ENCODE measurements at regions not wholly inside any gene's neighbourhood (a gene's known extent, or its start where the extent isn't known, plus 50 kb on each side); places are given as distances from the start of the nearest gene placed in this dataset.

GRCh38 chr6:170232186-170233002 lies 58.5 kb downstream of the DLL1 start:
- no peak for DNase-seq (ENCODE audit: extremely low read depth, low read depth, low spot score)

- DNase-seq (ENCODE audit: extremely low read depth, low read depth, low spot score) = no peak
Measured at GRCh38 chr6:170231293-170232185, 59.3 kb downstream of the DLL1 start.

GRCh38 chr6:170230520-170231292 lies 60.2 kb downstream of the DLL1 start:
- no peak for DNase-seq (ENCODE audit: extremely low read depth, low read depth, low spot score)

- no peak for DNase-seq (ENCODE audit: extremely low read depth, low read depth, low spot score)
Measured at GRCh38 chr6:170229851-170230519, 60.9 kb downstream of the DLL1 start.

GRCh38 chr6:170229396-170229795 lies 61.5 kb downstream of the DLL1 start:
- no peak for DNase-seq (ENCODE audit: extremely low read depth, low read depth, low spot score)

GRCh38 chr6:170228946-170229310 lies 62.0 kb downstream of the DLL1 start:
- DNase-seq (ENCODE audit: extremely low read depth, low read depth, low spot score) = no peak

GRCh38 chr6:170227996-170228945 lies 62.6 kb downstream of the DLL1 start:
- DNase-seq (ENCODE audit: extremely low read depth, low read depth, low spot score) = no peak

- DNase-seq (ENCODE audit: extremely low read depth, low read depth, low spot score) = no peak
Measured at GRCh38 chr6:170227521-170227983, 63.3 kb downstream of the DLL1 start.

GRCh38 chr6:170226647-170227046 lies 64.2 kb downstream of the DLL1 start:
- DNase-seq (ENCODE audit: extremely low read depth, low read depth, low spot score) = no peak

GRCh38 chr6:170225852-170226417 lies 64.9 kb downstream of the DLL1 start:
- no peak for DNase-seq (ENCODE audit: extremely low read depth, low read depth, low spot score)

GRCh38 chr6:170224694-170225660 lies 65.9 kb downstream of the DLL1 start:
- no peak for DNase-seq (ENCODE audit: extremely low read depth, low read depth, low spot score)

GRCh38 chr6:170223718-170224693 lies 66.9 kb downstream of the DLL1 start:
- no peak for DNase-seq (ENCODE audit: extremely low read depth, low read depth, low spot score)

- no peak for DNase-seq (ENCODE audit: extremely low read depth, low read depth, low spot score)
Measured at GRCh38 chr6:170222498-170223471, 68.1 kb downstream of the DLL1 start.

GRCh38 chr6:170221753-170222400 lies 69.0 kb downstream of the DLL1 start:
- no peak for DNase-seq (ENCODE audit: extremely low read depth, low read depth, low spot score)

All from glomerular endothelial cell (primary cell).